Liver (tissue), 8 donors: ENCODE measurements at regions not wholly inside any gene's neighbourhood (a gene's known extent, or its start where the extent isn't known, plus 50 kb on each side); places are given as distances from the start of the nearest gene placed in this dataset.

Experiments
- DNase-seq: peaks from one replicate; pipeline ENCODE4 v3.0.0-alpha.2; 2017; ENCODE audit warnings: low spot score
- H3K27ac ChIP-seq, 2 donors: one replicate each; pipeline ENCODE4 v1.7.0; 2013; ENCODE audit warnings: inconsistent platforms in 2 of 2, low read length in 2 of 2, control low read depth in 1 of 2, low read depth in 1 of 2, mild to moderate bottlenecking in 1 of 2
- H3K27me3 ChIP-seq, 4 donors: one replicate each; pipeline versions ENCODE4 v1.6.1 to v1.7.0; 2013; ENCODE audit warnings: low read length in 3 of 4, inconsistent platforms in 1 of 4, mild to moderate bottlenecking in 1 of 4, moderate library complexity in 1 of 4; ENCODE audit not compliant: control insufficient read depth in 4 of 4, insufficient read depth in 4 of 4
- H3K36me3 ChIP-seq, 4 donors: one replicate each; pipeline versions ENCODE4 v1.6.1 to v1.7.0; 2013; ENCODE audit warnings: low read length in 3 of 4, mild to moderate bottlenecking in 3 of 4, low read depth in 1 of 4, moderate library complexity in 1 of 4; ENCODE audit not compliant: control insufficient read depth in 4 of 4, insufficient read depth in 3 of 4
- H3K4me1 ChIP-seq, 4 donors: one replicate each; pipeline versions ENCODE4 v1.6.1 to v1.7.0; 2013; ENCODE audit warnings: low read length in 3 of 4, mild to moderate bottlenecking in 3 of 4, moderate library complexity in 1 of 4; ENCODE audit not compliant: control insufficient read depth in 4 of 4, insufficient read depth in 4 of 4
- H3K4me3 ChIP-seq, 3 donors: one replicate each; pipeline versions ENCODE4 v1.6.1 to v1.7.0; 2013; ENCODE audit warnings: low read length in 3 of 3, control low read depth in 1 of 3, low read depth in 1 of 3, mild to moderate bottlenecking in 1 of 3
- H3K9ac ChIP-seq, 2 donors: one replicate each; pipeline ENCODE4 v1.7.0; 2013; ENCODE audit warnings: low read length in 2 of 2, mild to moderate bottlenecking in 2 of 2, moderate library complexity in 2 of 2, control low read depth in 1 of 2, low read depth in 1 of 2
- H3K9me3 ChIP-seq, 4 donors: one replicate each; pipeline versions ENCODE4 v1.6.1 to v1.7.0; 2013; ENCODE audit warnings: low read length in 3 of 4; ENCODE audit not compliant: control insufficient read depth in 4 of 4
- EGR1 ChIP-seq, 2 donors: IDR thresholded peaks; 2 replicates each; pipeline ENCODE4 v1.6.1; 2016 to 2018; ENCODE audit warnings: antibody characterized with exemption in 2 of 2, low read depth in 2 of 2
- FOXA1 ChIP-seq: IDR thresholded peaks from 2 replicates; pipeline ENCODE4 v1.6.1; 2016; ENCODE audit warnings: antibody characterized with exemption
- FOXA2 ChIP-seq: IDR thresholded peaks from 2 replicates; pipeline ENCODE4 v1.6.1; 2016; ENCODE audit warnings: antibody characterized with exemption
- GABPA ChIP-seq, 2 donors: IDR thresholded peaks in 1 of 2; conservative IDR thresholded peaks in 1 of 2; 2 replicates each; pipeline ENCODE4 v1.6.1; 2016; ENCODE audit warnings: antibody characterized with exemption in 2 of 2, mild to moderate bottlenecking in 1 of 2, moderate library complexity in 1 of 2
- HNF4A ChIP-seq, 2 donors: conservative IDR thresholded peaks; 2 replicates each; pipeline ENCODE4 v1.6.1; 2016; ENCODE audit warnings: antibody characterized with exemption in 2 of 2, mild to moderate bottlenecking in 2 of 2
- HNF4G ChIP-seq: IDR thresholded peaks from 2 replicates; pipeline ENCODE4 v1.6.1; 2016; ENCODE audit warnings: antibody characterized with exemption
- JUND ChIP-seq, 2 donors: IDR thresholded peaks; 2 replicates each; pipeline ENCODE4 v1.6.1; 2016; ENCODE audit warnings: antibody characterized with exemption in 2 of 2
- NR2F2 ChIP-seq: IDR thresholded peaks from 2 replicates; pipeline ENCODE4 v1.6.1; 2016; ENCODE audit warnings: antibody characterized with exemption
- TAF1 ChIP-seq: conservative IDR thresholded peaks from 2 replicates; pipeline ENCODE4 v1.6.1; 2016; ENCODE audit warnings: antibody characterized with exemption, mild to moderate bottlenecking
- WGBS: extraction: QIAGEN DNeasy Blood & Tissue Kit; methylation state at CpG from one replicate; pipeline ENCODE4 v1.1.7; 2013; 5-methylcytosine and 5-hydroxymethylcytosine counted together
- TF ChIP-seq, protein P1 (sequence below): IDR thresholded peaks from 2 replicates; pipeline ENCODE4 v1.6.1; 2016; ENCODE audit warnings: antibody characterized with exemption
- TF ChIP-seq, protein P2 (sequence below): IDR thresholded peaks from 2 replicates; pipeline ENCODE4 v1.6.1; 2016; ENCODE audit warnings: antibody characterized with exemption, mild to moderate bottlenecking
- TF ChIP-seq, protein P3 (sequence below): IDR thresholded peaks from 2 replicates; pipeline ENCODE4 v1.6.1; 2016; ENCODE audit warnings: antibody characterized with exemption
- TF ChIP-seq, protein P4 (sequence below): fragments of 150-350 bp; IDR thresholded peaks from 2 replicates; pipeline ENCODE4 v1.5.1; 2017; ENCODE audit warnings: improper control_type of control experiment, low read depth, low read length; ENCODE audit not compliant: missing input control
- donor health status: healthy.
- donor health status: healthy.
- donor health status: healthy.
- donor health status: healthy.
- donor health status: healthy.

DNA sequence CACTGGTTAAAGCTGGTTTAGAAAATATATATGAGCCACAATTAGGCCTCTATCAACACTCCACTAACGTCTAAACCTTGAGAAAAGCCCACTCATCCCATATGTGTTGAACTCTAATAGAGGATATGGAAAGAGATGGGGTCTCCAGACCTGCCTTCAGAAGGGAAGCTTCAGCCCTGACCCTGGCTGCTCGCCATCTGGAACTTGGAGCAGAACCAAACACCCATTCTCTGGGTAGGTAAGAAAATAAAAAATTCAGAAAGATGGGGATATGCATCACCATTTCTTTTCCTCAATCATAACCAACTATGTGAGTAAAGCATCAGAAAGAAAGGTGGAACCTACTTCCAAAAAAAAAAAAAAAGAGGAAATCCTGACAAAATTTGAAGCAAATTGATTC, 666.2 kb downstream of the PTPRC start (continued):
- TF ChIP-seq, protein P1, sequence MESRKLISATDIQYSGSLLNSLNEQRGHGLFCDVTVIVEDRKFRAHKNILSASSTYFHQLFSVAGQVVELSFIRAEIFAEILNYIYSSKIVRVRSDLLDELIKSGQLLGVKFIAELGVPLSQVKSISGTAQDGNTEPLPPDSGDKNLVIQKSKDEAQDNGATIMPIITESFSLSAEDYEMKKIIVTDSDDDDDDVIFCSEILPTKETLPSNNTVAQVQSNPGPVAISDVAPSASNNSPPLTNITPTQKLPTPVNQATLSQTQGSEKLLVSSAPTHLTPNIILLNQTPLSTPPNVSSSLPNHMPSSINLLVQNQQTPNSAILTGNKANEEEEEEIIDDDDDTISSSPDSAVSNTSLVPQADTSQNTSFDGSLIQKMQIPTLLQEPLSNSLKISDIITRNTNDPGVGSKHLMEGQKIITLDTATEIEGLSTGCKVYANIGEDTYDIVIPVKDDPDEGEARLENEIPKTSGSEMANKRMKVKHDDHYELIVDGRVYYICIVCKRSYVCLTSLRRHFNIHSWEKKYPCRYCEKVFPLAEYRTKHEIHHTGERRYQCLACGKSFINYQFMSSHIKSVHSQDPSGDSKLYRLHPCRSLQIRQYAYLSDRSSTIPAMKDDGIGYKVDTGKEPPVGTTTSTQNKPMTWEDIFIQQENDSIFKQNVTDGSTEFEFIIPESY: no peak
- TF ChIP-seq HNF4G (no peak), GABPA (IDR thresholded peaks at IDR 0.05 in 1 of 2, conservative IDR thresholded peaks at IDR 0.05 in 1 of 2) (no peak), FOXA2 (no peak)

DNA sequence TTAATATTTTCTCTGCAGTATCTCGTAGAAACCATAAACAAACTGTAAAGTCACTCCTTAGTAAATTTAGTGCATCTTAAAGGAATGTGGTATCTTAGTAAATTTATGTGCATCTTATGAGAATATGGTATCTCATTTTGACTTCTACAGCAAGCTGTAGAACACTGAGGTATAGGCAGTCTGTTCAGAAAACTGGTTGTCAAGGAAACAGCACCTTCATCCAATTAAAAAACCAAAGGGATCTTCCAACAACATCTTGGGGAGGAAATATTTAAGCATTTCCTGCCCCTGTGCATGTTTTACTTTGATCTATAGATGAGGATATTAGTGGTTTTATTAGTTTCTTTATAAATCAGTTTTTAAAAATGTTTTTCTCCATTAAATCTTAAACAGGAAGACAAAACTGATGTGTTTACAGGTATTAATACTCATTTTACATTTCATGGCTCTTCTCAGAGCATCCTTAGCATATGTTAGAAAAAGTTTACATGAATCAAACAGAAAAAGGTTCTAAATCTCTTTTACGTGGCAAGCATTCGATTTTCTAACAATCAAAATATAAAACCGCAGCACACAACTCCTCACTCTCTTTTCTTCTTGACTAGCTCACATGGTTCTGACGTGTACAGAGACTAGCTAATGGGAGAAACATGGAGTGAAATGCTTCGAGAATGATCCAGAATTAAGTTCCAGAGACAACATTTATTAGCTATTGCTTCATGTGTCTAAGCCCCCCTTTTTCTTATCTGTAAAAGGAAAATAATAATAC, 668.8 kb downstream of the PTPRC start:
- H3K4me3 ChIP-seq: no peak overlapping the region
- WGBS: 83% methylated on average over 6 of the region's 6 CpGs

More for the DNA sequence above, 668.8 kb downstream of the PTPRC start:
- Histone ChIP-seq H3K4me1 (no peaks in the 10 kb centered on the region), H3K27ac (no peak overlapping the region), H3K36me3 (no peaks in the 10 kb centered on the region), H3K27me3 (peaks cover 0 to 2% (median 0%) of the 10 kb centered on the region in 4 donors), H3K9ac (no peak overlapping the region), H3K9me3 (no peaks in the 10 kb centered on the region)
- TF ChIP-seq FOXA1 (no peak), HNF4G (no peak), NR2F2 (no peak), TAF1 (no peak), HNF4A (conservative IDR thresholded peaks at IDR 0.05) (no peak), JUND (IDR thresholded peaks at IDR 0.05) (no peak), EGR1 (IDR thresholded peaks at IDR 0.05; ENCODE audit: low read depth in 2 of 2) (no peak), GABPA (IDR thresholded peaks at IDR 0.05 in 1 of 2, conservative IDR thresholded peaks at IDR 0.05 in 1 of 2) (no peak)
- TF ChIP-seq, protein P2, sequence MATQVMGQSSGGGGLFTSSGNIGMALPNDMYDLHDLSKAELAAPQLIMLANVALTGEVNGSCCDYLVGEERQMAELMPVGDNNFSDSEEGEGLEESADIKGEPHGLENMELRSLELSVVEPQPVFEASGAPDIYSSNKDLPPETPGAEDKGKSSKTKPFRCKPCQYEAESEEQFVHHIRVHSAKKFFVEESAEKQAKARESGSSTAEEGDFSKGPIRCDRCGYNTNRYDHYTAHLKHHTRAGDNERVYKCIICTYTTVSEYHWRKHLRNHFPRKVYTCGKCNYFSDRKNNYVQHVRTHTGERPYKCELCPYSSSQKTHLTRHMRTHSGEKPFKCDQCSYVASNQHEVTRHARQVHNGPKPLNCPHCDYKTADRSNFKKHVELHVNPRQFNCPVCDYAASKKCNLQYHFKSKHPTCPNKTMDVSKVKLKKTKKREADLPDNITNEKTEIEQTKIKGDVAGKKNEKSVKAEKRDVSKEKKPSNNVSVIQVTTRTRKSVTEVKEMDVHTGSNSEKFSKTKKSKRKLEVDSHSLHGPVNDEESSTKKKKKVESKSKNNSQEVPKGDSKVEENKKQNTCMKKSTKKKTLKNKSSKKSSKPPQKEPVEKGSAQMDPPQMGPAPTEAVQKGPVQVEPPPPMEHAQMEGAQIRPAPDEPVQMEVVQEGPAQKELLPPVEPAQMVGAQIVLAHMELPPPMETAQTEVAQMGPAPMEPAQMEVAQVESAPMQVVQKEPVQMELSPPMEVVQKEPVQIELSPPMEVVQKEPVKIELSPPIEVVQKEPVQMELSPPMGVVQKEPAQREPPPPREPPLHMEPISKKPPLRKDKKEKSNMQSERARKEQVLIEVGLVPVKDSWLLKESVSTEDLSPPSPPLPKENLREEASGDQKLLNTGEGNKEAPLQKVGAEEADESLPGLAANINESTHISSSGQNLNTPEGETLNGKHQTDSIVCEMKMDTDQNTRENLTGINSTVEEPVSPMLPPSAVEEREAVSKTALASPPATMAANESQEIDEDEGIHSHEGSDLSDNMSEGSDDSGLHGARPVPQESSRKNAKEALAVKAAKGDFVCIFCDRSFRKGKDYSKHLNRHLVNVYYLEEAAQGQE: no peak
- TF ChIP-seq, protein P3, sequence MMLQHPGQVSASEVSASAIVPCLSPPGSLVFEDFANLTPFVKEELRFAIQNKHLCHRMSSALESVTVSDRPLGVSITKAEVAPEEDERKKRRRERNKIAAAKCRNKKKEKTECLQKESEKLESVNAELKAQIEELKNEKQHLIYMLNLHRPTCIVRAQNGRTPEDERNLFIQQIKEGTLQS: no peak
- TF ChIP-seq, protein P4, sequence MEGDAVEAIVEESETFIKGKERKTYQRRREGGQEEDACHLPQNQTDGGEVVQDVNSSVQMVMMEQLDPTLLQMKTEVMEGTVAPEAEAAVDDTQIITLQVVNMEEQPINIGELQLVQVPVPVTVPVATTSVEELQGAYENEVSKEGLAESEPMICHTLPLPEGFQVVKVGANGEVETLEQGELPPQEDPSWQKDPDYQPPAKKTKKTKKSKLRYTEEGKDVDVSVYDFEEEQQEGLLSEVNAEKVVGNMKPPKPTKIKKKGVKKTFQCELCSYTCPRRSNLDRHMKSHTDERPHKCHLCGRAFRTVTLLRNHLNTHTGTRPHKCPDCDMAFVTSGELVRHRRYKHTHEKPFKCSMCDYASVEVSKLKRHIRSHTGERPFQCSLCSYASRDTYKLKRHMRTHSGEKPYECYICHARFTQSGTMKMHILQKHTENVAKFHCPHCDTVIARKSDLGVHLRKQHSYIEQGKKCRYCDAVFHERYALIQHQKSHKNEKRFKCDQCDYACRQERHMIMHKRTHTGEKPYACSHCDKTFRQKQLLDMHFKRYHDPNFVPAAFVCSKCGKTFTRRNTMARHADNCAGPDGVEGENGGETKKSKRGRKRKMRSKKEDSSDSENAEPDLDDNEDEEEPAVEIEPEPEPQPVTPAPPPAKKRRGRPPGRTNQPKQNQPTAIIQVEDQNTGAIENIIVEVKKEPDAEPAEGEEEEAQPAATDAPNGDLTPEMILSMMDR: no peak
- DNase-seq: no peak
